ENCODE measurements at regions not wholly inside any gene's neighbourhood (a gene's known extent, or its start where the extent isn't known, plus 50 kb on each side); places are given as distances from the start of the nearest gene placed in this dataset.

DNA sequence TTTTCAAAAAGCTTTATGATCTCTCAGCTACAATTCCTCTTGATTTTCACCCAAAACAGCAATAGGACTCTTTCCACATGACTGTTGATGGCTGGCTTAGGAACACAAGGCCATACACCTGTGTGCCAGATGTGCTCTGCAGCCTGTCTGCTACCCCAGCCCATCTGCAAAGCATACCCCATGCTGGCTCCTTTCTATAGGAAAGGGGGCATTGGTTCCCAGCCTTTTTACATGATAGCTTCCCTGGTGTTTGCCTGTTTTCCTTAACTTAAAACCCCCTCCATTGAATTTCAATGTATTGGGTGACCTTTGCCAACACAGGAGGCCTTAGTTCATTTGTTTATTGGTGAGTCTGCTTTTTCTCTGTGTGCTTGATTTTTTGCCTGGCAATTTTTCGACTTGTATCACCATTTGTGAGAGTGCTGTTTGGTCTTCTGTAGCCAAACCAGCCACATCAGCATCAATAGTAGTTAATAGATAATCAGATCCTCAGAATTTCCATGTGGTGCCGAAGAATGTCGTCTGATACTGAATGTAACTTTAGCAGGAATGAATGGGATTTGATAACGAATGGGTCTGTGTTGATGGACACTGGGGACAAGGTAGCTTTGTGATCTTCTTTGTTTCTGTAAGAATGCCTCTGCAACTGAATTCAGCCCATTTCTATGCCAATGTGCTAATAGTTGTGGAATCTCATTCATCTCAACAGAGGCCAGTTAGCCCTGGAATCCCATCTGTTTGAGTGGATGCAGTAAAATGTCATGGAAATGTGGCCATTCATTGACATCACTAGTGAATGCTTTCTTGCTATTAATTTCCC lies 272.2 kb upstream of the RARB start:
- H3K27ac ChIP-seq = peak overlapping the region in 1 of 2 donors; percentile 55
- TF ChIP-seq, protein P1, sequence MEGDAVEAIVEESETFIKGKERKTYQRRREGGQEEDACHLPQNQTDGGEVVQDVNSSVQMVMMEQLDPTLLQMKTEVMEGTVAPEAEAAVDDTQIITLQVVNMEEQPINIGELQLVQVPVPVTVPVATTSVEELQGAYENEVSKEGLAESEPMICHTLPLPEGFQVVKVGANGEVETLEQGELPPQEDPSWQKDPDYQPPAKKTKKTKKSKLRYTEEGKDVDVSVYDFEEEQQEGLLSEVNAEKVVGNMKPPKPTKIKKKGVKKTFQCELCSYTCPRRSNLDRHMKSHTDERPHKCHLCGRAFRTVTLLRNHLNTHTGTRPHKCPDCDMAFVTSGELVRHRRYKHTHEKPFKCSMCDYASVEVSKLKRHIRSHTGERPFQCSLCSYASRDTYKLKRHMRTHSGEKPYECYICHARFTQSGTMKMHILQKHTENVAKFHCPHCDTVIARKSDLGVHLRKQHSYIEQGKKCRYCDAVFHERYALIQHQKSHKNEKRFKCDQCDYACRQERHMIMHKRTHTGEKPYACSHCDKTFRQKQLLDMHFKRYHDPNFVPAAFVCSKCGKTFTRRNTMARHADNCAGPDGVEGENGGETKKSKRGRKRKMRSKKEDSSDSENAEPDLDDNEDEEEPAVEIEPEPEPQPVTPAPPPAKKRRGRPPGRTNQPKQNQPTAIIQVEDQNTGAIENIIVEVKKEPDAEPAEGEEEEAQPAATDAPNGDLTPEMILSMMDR (IDR thresholded peaks at IDR 0.05) = no peak
- DNase-seq (ENCODE audit: low spot score) = no peak
- no peaks in the 10 kb centered on the region for H3K4me1 ChIP-seq
- H3K9me3 ChIP-seq = no peaks in the 10 kb centered on the region
- no peak overlapping the region for H3K4me3 ChIP-seq
- no peaks in the 10 kb centered on the region for H3K27me3 ChIP-seq
- no peaks in the 10 kb centered on the region for H3K36me3 ChIP-seq

DNA sequence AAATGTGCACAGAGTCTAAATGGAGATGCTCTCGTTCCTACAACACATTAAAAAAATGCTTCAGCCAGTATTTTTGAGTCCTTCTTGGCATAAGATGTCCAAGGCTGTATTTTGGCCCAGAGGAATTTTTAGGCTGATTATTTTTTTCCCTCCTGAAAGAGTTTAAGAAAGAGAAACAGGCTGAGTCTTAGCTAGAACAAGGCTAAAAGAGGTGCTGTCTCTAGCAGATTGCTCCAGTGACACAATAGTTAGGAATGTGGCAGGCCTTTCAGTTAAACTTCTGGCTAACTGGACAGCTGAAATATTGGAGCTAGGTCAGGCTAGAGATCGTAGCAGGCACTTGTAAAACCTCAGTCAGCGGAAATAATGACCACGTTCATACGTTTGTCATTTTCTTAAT lies 271.4 kb upstream of the RARB start:
- H3K36me3 ChIP-seq = no peaks in the 10 kb centered on the region
- no peak for DNase-seq (ENCODE audit: low spot score)
- no peaks in the 10 kb centered on the region for H3K27me3 ChIP-seq
- H3K27ac ChIP-seq = peak overlapping the region in 1 of 2 donors; percentile 55
- TF ChIP-seq, protein P1 (IDR thresholded peaks at IDR 0.05) = no peak
- no peaks in the 10 kb centered on the region for H3K4me1 ChIP-seq
- H3K4me3 ChIP-seq = no peak overlapping the region
- no peaks in the 10 kb centered on the region for H3K9me3 ChIP-seq

DNA sequence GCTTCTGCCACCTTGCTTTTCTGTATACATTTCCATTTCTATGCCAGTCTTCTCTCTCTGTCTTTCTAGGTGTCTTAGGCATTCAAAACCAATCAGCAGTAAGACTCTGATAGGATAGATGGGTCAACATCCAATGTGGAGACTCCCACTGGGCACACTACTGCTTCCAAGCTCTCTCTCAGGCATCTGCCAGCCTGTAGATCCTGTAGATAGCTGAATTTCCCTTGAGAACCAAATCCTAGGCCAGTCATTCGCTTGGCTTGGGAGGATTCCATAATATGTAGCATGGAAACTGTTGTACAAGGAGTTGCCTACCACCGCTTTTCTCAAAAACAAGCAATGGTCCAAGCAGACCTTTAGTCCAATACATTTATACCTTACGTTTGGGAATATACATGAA lies 262.8 kb upstream of the RARB start:
- Histone ChIP-seq H3K27ac (no peak overlapping the region), H3K4me1 (no peaks in the 10 kb centered on the region), H3K9me3 (peaks cover 0 to 11% of the 10 kb centered on the region in 2 donors), H3K4me3 (no peak overlapping the region), H3K36me3 (no peaks in the 10 kb centered on the region), H3K27me3 (no peaks in the 10 kb centered on the region)
- no peak for DNase-seq (ENCODE audit: low spot score)
- TF ChIP-seq, protein P1 (IDR thresholded peaks at IDR 0.05) = no peak

DNA sequence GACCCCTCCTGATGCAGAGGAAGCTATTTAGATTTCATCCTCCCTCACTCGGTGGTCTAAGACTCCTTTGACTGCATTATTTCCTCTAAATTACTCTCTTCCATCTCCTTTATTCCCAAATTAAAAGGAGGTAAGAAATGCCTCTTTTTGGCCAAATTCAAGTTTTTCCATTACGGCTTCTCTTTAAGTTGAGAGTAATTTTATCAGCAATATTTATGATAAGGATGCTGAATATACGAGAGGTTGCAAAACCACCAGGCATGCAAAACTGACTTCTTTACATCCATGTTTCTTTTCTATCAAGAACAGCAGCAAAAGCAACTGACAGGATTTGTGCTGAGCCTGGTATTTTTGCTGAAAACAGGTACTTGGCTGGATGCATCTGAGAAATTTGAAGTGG lies 262.0 kb upstream of the RARB start:
- no peaks in the 10 kb centered on the region for H3K4me1 ChIP-seq
- peaks cover 0 to 11% of the 10 kb centered on the region in 2 donors for H3K9me3 ChIP-seq
- H3K27me3 ChIP-seq = no peaks in the 10 kb centered on the region
- no peak overlapping the region for H3K27ac ChIP-seq
- no peak overlapping the region for H3K4me3 ChIP-seq
- H3K36me3 ChIP-seq = no peaks in the 10 kb centered on the region
- DNase-seq (ENCODE audit: low spot score) = no peak
- TF ChIP-seq, protein P1 (IDR thresholded peaks at IDR 0.05) = no peak

DNA sequence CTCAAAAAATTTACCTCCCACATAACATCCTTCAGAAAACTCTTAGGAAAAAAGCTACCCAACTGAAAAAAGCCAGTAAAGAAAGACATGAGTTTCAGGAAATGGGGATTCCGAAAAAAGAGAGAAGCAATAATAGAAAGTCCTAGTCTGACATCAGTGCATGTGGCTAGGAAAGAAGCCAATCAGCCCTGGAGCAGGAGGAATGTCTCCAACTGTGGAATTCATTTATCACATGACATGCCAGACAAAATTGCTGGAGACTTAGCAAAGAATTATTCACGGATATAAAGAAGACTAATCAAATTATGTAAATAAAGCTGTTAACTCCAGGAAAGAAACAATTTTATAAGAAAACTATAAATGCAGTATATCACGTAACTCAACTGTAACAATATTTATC lies 258.9 kb upstream of the RARB start:
- H3K4me1 ChIP-seq = no peaks in the 10 kb centered on the region
- H3K4me3 ChIP-seq = no peak overlapping the region
- TF ChIP-seq, protein P1 (IDR thresholded peaks at IDR 0.05) = no peak
- H3K9me3 ChIP-seq = peaks cover 0 to 11% of the 10 kb centered on the region in 2 donors
- no peak for DNase-seq (ENCODE audit: low spot score)
- no peaks in the 10 kb centered on the region for H3K27me3 ChIP-seq
- no peak overlapping the region for H3K27ac ChIP-seq
- H3K36me3 ChIP-seq = no peaks in the 10 kb centered on the region

DNA sequence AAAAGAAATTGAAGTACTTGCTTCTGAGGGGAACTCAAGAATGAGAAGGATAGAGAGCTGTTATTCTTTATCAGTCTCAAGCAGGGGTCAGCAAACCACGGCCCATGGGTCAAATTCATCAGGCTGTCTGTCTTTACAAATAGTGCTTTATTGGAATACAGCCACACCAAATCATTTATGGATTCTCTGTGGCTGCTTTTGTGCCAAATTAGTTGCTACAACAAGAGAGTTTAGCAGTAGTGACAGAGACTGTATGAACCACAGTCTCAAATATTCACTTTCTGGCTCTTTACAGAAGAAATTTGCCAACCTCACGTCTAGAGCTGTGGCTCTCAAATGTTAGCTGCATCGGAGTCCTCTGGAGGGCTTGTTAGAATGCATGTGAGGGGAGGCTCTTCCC lies 258.0 kb upstream of the RARB start:
- DNase-seq (ENCODE audit: low spot score) = no peak
- H3K9me3 ChIP-seq = peaks cover 0 to 11% of the 10 kb centered on the region in 2 donors
- H3K4me1 ChIP-seq = no peaks in the 10 kb centered on the region
- no peak overlapping the region for H3K4me3 ChIP-seq
- no peaks in the 10 kb centered on the region for H3K36me3 ChIP-seq
- H3K27ac ChIP-seq = no peak overlapping the region
- TF ChIP-seq, protein P1 (IDR thresholded peaks at IDR 0.05) = no peak
- H3K27me3 ChIP-seq = no peaks in the 10 kb centered on the region

Measured in right atrium auricular region (tissue), 2 donors.